ENCODE measurements at regions not wholly inside any gene's neighbourhood (a gene's known extent, or its start where the extent isn't known, plus 50 kb on each side); places are given as distances from the start of the nearest gene placed in this dataset.

DNA sequence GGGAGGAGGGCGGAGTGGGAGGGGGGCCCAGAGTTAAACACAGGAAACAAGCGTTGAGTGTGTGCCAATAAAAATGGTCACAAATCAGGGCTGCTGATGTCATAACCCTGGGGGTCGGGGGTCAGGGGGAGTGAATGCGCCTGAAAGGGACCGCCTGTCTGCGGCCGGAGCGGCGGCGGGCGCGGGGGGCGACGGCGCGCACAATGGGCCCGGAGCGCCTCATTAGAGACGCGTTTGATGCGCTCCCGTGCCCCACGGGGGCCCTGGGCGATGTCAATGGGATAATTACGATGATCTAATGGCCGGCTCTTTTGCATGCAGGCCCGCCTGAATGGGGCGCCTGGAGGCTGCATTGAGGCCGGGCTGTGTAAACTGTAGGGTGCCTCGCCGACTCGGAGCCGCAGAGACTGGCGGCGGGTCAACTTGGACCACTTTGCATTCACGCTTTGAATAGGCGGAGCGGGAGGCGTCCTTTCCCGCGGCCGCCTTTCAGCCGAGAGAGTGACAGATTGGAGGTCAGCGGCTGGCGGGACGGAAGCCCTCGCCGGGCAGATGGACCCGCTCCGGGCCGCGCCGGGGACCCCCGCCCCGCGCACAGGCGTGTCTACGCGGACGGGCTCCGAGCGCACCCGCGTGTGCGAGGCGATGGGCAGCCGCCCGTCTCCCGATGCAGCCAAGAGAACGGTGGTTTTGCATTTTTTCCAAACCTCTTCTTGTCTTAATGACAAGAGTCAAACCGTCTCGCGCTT is 296.1 kb downstream of the TFAP2C start:
- DNase-seq (ENCODE audit: low read depth in 2 of 2), result no peak

DNA sequence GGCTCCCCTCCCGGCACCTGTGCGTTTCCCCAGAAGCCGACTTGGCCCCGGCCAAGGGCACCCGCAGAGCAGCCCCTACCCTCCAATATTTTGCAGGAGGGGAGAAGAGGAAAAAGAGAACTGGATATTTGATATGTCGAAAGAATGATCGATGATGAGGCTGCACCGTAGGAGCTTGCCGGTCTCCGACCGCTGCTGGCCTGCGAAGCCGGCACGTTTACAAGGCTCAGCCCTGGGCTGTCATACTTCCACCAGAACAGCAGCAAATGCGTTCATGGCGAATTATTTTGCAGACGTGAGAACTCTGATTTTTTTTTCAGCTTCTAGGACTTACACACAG is 296.7 kb downstream of the TFAP2C start:
- DNase-seq (ENCODE audit: low read depth in 2 of 2), result no peak

DNA sequence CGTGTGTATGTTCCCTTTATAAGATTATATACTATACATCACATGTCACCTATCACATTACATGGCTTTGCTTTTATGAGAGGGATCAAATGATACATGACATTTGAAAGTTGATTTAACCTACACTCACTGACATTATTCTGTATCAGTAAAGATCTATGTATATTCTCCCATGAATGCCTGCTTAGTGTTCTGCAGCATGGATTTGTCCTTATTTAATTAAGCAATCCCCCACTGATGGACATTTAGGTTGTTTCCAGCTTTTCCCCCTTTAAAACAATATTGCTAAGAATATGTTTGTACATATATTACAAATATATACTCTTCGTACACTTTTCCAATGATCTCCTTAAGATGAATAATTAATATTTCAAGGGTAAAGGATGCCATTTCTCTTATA is 297.4 kb downstream of the TFAP2C start:
- DNase-seq (ENCODE audit: low read depth in 2 of 2), result no peak

DNA sequence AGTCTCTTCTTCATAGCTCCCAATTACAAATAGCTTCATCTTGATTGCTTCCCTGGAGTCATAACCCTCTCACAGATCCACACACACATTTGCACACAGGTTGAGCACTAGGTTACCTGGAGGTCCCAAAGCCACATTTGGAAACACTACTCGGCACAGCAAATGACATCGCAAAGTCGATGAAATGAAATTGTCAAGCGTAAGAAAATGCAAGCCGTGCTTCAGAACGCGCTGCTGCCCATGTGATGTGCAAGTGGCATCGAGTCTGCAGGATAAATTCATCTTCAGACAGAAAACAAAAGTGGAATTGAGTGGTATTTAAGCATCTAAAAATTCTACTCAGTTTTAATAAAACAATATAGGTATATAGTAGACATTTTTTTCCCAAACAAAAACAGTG is 298.0 kb downstream of the TFAP2C start:
- DNase-seq (ENCODE audit: low read depth in 2 of 2), result no peak

DNA sequence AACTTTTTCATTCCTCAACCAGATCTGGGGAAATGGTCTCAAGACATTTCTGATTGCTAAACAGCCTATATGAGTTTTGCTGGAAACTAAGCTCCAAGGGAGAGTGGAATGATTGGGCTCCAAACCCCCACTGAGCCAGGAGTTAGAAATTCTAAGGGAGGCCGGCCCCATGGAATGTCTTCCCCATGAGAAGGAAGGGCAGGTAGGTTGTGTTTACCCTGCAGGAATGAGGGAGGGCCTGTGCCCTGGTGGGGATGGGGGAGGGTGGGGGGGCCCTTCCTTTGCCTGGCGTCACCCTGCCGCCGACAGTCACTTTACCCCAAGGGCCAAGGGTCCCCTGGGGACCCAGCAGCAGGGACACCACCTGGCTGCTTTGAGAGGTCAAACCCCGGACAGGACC is 298.9 kb downstream of the TFAP2C start:
- no peak for DNase-seq (ENCODE audit: low read depth in 2 of 2)

DNA sequence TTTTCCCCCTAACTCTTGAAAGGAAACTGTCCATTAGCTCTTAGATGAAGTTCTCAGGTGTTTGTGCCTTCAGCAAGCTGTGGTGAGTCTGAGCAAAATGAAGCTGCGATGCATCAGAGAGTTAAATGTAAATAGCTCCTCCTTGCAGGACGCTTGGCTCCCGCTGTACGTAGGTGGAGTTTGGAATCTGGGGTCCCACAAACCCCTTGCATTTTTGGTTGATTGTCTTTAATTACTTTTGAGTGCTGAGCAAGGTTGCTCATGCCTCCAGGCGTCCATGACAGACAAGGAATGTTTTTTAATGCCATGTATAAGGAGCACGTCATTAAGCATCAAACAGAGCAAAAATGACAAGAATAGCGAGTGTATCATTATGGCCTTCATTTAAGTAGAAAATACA is 300.5 kb downstream of the TFAP2C start:
- no peak for DNase-seq (ENCODE audit: low read depth in 2 of 2)

DNA sequence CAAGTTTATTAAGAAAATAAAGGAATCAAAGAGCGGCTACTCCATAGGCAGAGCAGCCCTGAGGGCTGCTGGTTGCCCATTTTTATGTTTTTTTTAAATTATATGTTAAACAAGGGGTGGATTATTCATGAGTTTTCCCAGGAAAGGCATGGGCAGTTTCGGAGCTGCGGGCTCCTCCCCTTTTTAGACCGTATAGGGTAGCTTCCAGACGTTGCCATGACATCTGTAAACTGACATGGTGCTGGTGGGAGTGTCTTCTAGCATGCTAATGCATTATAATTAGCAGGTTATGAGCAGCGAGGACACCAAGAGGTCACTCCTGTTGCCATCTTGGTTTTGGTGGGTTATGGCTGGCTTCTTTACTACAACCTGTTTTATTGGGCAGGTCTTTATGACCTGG is 301.8 kb downstream of the TFAP2C start:
- no peak for DNase-seq (ENCODE audit: low read depth in 2 of 2)

DNA sequence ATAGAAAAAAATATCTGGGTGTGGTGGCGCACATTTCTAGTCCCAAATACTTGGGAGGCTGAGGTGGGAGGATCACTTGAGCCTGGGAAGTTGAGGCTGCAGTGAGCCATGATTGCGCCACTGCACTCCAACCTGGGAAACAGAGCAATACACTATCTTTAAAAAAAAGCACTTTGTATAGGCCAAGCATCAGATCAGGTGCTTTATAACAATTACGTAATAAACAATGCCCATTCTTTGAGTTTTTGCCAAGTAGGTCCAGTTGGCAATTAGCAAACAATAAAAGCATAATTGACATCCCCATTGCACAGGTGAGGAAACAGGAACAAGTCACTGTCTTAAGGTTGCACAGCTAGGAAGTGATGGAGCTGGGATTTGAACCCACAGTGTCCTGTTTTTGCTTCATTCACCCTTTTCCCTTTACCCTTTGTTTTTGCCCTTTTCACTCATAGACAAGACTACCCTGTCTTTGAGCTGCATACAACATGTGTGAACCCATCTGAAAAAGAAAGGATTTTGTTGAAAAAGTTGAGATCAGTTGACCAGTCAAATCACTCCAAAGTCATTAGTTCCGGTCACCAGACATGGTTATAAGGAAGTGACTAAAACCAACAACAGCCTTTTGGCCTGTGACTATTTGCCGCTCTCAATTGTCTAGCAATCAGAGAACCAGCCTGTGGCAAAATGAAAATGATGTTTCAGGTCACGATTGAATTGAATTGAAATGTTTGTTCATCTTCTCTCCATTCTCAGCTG is 303.6 kb downstream of the TFAP2C start:
- no peak for DNase-seq (ENCODE audit: low read depth in 2 of 2)

DNA sequence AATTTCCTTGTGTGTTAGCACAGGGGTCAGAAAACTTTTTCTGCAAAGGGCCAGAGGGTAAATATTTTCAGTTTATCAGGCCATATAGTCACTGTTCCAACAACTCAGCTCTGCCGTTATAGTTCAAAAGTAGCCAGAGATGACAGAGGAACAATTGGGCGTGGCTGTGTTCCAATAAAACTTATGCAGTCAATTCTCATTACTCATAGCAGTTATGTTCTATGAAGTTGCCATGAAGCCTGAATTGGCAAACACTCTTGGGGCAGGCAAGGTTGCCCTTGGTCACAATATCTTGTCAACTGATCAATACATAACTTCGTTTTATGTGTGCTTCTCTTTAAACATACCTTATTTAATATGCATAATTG is 304.2 kb downstream of the TFAP2C start:
- DNase-seq (ENCODE audit: low read depth in 2 of 2), result no peak

DNA sequence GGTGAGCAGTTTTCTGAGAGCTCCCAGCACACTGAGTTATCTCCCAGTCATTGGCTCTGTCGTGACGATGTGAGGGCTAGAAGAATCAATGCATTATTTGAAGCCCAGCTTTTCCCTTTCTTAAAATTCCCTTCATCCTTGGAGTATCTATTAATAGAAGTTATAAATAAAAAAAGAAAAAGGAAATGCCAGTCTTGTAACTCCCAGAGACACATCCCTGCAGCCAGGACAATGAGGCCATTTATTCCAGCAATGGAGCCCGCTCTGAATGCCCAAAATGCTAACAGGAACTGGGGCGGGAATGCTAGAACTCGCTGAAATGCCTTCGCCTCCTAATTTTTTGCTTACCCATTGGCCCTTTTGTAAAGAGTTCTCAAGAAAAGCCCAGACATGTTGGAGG is 305.8 kb downstream of the TFAP2C start:
- DNase-seq (ENCODE audit: low read depth in 2 of 2), result no peak

DNA sequence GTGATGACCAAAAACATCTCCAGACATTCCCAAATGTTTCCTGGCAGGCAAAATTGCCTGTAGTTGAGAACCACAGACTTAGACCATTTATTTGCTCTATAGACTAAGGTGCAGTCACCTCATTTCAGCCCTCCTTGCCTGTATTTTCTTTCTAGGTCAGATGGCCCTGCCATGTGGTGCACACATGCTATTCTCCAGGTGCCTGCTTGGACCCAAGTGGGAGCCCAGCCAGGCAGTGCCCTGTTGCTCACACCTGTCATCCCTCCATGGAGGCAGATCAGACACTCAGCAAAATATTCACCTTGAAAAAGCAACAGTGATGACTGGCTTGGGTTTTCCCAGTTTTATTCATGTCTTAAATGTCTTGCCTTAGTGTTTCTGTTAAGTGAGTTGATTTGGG is 311.4 kb downstream of the TFAP2C start:
- no peak for DNase-seq (ENCODE audit: low read depth in 2 of 2)

DNA sequence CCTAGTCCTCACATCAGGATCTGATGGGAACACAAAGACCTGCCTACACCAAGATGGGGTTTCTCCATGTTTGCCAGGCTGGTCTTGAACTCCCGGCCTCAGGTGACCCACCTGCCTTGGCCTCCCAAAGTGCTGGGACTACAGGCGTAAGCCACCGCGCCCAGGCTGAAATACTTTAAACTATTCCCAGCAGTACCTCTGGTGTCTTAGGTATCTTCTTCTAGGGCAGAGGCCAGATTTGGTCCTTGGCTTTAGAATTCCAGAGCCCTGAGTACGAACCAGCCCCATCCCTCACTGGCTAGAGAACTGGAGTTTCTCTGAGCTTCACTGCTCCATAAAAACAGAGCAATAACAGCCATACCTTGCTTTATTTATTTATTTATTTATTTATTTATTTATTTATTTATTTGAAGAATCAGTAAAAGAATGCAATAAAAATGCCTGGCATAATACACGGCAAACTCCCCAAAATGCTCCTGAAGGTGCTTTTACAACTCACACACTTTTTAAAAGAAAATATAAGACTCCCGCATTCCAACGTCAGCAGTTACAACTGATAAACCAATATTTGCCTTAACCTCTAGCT is 312.1 kb downstream of the TFAP2C start:
- no peak for DNase-seq (ENCODE audit: low read depth in 2 of 2)

DNA sequence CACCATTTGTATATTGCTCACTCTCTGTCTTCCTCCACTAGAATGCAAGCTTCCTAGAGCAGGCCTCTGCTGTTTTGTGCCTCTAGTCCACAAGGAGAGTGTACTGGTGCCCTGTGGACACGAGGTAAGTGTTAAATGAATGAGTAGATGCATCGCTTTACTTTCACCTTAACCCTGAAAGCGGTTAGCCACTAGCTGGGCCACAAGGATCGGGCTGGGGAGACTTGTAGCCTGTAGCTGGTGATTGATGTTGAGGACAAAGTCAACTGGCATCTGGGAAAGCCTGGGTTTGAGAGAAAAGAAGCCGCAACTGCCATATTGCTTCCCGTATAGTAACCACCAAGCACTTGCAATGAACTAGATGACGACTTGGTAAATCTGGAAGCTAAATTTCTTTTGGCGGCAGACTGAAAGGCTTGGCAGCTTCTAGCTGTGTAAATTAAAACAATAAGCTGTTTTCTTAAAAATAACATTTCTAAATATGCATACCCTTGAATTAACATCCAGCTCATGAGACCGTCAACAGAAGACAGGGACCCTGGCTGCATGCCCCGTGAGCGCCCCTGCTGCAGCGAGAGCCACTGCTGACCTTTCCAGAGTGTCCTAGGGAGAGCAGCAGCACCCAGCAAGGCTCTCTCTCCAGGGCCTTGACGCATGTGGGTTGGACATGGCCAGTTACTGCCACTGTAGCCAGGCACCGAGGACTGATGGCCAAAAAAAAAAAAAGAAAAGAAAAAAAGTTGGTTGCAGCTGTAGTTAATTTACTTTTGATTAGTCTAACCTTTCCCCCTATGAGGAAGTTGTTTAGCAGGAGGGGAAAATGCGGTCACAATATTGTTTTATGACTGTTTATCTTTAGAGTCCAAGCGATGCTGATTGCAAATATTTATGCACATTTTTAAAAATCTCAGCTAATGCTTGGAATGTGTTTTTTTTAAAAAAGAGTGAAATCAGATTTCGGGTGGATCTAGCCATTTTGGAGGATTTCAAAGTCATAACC is 315.1 kb downstream of the TFAP2C start:
- peak; percentile 11 to 16 for DNase-seq (ENCODE audit: low read depth in 2 of 2)

DNA sequence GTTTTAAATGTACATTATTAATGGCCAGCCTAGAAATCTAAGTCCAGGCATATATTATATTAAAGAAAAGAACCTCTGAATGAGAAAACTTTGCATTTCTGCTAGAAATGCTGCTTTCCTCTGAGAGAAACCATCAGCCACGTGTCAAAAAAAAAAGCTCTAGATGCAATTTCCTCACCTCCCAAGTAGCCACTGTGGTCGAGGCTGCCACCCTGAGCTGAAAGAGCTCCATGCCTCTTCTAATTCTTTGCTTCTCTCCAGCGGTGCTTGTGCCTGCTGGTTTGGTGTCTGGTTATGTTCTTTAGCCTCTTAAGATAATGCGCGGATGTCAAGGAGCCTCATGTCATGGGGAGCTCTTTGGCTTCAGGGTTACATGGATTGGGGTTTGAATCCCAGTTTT is 316.0 kb downstream of the TFAP2C start:
- DNase-seq (ENCODE audit: low read depth in 2 of 2), result no peak

DNA sequence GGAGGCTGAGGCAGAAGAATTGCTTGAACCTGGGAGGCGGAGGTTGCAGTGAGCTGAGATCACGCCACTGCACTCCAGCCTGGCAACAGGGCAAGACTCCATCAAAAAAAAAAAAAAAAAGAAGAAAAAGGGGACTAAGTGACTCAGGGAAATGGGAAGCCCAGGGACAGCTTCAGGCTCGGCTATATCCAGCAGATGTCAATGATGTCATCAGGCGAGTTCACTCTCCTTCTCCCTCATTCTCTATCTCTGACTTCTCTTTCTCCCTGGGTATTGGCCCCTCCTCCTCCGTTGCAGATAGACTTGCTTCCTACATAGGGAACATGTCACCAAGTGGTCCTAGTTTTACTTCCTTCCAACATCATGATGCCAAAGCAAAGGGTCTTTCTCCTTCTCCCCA is 316.8 kb downstream of the TFAP2C start:
- DNase-seq (ENCODE audit: low read depth in 2 of 2), result no peak

DNA sequence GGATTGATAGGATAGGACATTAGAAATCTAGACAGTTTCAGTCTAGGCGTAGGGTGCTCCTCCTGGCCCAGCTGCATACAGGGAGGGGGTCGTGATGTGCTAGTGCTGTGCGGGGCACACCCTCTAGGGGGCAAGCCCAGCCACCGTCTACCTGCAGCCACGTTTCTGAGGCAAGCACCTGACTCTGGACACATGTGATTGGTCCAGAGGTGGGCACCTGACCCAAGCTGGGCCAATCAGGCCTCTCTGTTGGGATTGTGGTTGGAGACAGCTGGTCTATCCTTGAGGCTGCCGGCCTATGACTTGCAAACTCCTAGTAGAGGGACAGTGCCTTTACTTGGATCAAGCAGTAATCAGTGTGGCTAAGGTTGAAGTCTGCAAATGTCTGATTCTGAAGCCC is 317.1 kb downstream of the BMP7 start:
- no peak for DNase-seq (ENCODE audit: low read depth in 2 of 2)

DNA sequence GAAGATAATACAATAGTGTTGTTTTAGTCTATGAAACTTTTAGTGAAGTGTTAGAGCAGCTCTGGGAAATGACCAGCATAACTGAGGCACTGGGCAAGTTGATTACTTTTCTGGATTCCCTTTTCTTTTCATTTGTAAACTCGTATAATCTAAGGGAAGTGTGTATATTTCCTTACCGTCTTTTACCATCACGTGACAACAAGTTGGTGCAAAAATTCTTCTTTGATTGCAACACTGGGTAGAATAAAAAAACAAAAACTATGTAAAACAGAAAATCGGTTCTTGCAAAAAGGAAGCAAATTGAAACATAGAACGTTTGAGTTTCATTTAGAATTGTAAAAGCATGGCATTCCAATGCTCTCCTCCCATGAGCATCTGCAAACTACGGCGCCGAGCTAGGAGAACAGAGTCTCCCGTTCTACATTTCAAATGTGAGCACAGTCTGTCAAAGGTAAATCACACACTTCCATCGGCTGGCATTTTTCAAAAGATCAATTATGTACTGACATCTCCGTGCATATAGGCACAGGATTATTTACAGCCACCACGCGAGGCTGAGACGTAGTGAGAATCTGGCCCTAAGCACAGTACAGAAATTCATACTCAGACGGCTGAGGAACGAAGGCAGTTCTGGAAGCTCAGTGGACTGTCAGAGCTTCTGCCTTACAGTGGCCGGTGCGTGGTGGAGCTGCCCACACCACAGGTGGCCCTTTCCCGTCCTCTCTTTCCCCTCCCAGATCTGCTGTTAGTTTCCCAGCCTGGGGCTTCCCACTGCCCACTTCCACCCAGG is 314.0 kb downstream of the BMP7 start:
- no peak for DNase-seq (ENCODE audit: low read depth in 2 of 2)

DNA sequence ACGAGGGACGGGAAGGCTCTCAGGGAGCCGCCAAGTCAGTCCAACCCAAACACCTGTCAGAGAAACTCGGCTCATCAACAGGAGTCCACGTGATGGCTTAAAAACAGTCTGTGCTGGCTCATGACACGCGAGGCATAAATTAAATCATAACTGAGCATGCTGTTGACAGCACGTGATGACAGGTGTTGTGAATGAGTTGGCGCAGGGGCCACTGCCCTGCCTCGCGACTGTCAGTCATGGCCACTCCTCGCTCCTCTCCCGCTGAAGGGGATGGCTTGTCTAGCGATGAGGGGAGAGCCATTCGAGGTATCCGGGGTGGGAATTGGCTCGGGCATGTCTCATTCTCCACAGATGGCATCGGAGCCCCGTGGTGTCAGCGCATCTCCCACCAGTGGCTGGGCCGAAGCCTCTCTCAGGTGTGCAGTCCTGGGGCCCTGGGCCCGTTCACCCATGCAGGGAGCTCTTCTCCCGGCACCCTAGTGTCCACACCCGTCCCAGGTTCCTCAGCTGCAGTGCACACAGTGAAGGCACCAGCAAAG is 313.3 kb downstream of the BMP7 start:
- DNase-seq (ENCODE audit: low read depth in 2 of 2), result no peak

DNA sequence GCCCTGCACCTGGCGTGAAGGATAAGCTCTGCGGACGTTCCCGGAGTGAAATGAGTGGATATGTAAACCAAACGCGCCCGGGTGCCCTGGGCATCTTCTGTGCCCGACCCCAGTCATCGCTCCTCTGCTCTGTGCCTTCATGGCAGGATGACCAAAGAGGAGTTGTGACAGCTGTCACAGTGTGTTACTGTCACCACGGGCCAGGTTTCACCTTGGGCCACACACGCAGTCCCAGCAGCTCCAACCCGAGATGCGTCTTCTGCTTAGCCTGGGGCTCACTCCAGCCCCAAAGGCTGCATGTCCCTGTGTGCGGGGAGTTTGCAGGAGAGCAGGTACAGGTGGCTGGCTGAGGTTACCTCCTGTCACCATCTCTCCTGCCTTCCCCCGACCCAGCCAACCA is 311.6 kb downstream of the BMP7 start:
- no peak for DNase-seq (ENCODE audit: low read depth in 2 of 2)

DNA sequence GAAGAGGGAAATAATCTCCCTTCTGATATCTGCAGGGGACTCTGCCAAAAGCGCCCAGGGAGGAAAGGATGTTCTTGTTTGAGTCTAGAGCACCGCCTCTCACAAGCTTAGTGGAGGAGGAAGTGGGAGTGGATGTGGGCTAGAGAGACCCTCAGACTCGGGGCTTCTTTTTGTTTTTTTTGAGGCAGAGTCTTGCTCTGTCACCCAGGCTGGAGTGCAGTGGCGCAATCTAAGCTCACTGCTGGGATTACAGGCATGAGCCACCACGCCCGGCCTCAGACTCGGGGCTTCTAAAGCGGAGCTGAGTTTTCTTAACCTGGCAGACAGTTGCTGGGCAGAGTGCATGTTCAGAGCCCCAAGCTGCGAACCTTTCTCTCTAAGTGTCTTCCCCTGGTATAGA is 310.8 kb downstream of the BMP7 start:
- no peak for DNase-seq (ENCODE audit: low read depth in 2 of 2)

DNA sequence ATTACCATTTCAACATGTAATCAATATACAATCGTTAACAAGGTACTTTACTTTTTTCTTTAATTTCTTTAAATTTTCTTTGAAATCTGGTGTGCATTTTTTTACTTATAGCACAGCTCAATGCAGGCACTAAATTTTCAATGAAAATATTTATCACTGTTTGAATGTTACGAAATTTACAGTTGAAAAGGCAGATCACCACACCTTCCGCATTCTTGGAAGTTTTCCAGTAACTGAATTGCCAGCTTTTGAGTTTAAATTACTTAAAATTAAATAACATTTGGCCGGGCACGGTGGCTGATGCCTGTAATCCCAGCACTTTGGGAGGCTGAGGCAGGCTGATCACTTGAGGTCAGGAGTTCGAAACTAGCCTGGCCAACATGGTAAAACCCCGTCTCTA is 309.9 kb downstream of the BMP7 start:
- DNase-seq (ENCODE audit: low read depth in 2 of 2), result no peak

All from fibroblast of skin of left quadriceps (primary cell).